ENCODE measurements at regions not wholly inside any gene's neighbourhood (a gene's known extent, or its start where the extent isn't known, plus 50 kb on each side); places are given as distances from the start of the nearest gene placed in this dataset.

DNA sequence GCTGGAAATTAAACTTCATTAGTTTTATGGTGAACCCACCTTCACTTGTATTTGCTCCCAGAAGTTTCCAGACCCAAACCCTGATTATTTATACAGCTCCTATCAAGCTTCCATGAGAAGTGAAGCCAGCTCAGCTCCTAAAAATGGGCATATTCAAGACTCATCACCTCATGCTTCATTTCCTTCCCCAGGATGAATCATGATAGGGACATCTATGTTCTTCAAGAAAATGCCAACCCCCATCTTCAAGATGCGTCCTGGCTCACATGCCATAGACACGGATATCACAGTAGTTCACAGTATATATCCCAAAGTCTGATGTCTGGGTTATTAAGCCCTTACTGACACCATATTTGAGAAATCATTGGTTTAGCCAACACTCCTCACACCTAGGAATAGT is 217.6 kb downstream of the NPR3 start:
- FAIRE-seq (no peak), DNase-seq (ENCODE audit: extremely low read depth in 1 of 4, low spot score in 3 of 4) (no peak), ATAC-seq (no peak)
- in situ Hi-C loops (cut with MboI) (no loop called here), intact Hi-C loops (cut with micrococcal nuclease) (no loop called here)
- Histone ChIP-seq H3K9me1 (ENCODE audit: control insufficient read depth, insufficient read depth, low read length) (no peaks in the 10 kb centered on the region), H3K79me2 (ENCODE audit: control insufficient read depth, insufficient read depth, low read length) (no peaks in the 10 kb centered on the region), H2AFZ (ENCODE audit: low read depth, low read length) (no peak overlapping the region), H3K9me3 (replicated peaks; ENCODE audit: control insufficient read depth, insufficient read depth, low read depth, low read length) (no peaks in the 10 kb centered on the region), H3K4me1 (replicated peaks in 1 of 2; ENCODE audit: control insufficient read depth in 2 of 2, insufficient read depth in 2 of 2, low read length in 2 of 2) (no peaks in the 10 kb centered on the region), H3K4me2 (ENCODE audit: insufficient read depth, low read length) (no peak overlapping the region), H3K27me3 (ENCODE audit: control insufficient read depth in 2 of 2, insufficient read depth in 2 of 2, low read length in 2 of 2) (no peaks in the 10 kb centered on the region), H3K36me3 (ENCODE audit: control insufficient read depth, insufficient read depth, low read length) (no peaks in the 10 kb centered on the region), H3K9ac (ENCODE audit: insufficient read depth in 1 of 2, low read depth in 2 of 2, low read length in 2 of 2) (no peak overlapping the region), H4K20me1 (replicated peaks; ENCODE audit: control insufficient read depth, insufficient read depth, low read length) (no peaks in the 10 kb centered on the region), H3K4me3 (no peak overlapping the region), H3K27ac (ENCODE audit: extremely low read depth, low read depth, low read length) (no peak overlapping the region)
- CTCF ChIA-PET (ENCODE audit: low intra/inter-chr PET ratio) = no interaction called here
- POLR2A ChIA-PET = no interaction called here
- no TSS peak for BruUV-seq (replicated peaks)
- WGBS (ENCODE audit: insufficient coverage, low coverage, missing lambda C conversion rate) = 3% methylated on average over 2 of the region's 2 CpGs
- TF ChIP-seq NR1H2 (CRISPR knock-in tag; IDR thresholded peaks at IDR 0.05) (no peak), MEF2A (IDR thresholded peaks at IDR 0.05; ENCODE audit: control insufficient read depth, low read depth, low read length) (no peak), IRF2 (CRISPR knock-in tag; IDR thresholded peaks at IDR 0.05) (no peak), STAT5B (CRISPR knock-in tag; IDR thresholded peaks at IDR 0.05) (no peak), SAFB (IDR thresholded peaks at IDR 0.05; ENCODE audit: borderline replicate concordance, low read depth, low read length) (no peak), FUS (optimal IDR thresholded peaks at IDR 0.05; ENCODE audit: low read depth, low read length) (no peak), GTF2A2 (tag; IDR thresholded peaks at IDR 0.05) (no peak), SNRNP70 (optimal IDR thresholded peaks at IDR 0.05; ENCODE audit: low read depth, low read length) (no peak), POLR2A (conservative IDR thresholded peaks at IDR 0.05) (no peak), ZFP30 (CRISPR knock-in tag; IDR thresholded peaks at IDR 0.05; ENCODE audit: borderline replicate concordance) (no peak), TAL1 (IDR thresholded peaks at IDR 0.05) (no peak)
- TF ChIP-seq, protein P1, sequence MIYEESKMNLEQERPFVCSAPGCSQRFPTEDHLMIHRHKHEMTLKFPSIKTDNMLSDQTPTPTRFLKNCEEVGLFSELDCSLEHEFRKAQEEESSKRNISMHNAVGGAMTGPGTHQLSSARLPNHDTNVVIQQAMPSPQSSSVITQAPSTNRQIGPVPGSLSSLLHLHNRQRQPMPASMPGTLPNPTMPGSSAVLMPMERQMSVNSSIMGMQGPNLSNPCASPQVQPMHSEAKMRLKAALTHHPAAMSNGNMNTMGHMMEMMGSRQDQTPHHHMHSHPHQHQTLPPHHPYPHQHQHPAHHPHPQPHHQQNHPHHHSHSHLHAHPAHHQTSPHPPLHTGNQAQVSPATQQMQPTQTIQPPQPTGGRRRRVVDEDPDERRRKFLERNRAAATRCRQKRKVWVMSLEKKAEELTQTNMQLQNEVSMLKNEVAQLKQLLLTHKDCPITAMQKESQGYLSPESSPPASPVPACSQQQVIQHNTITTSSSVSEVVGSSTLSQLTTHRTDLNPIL (CRISPR knock-in tag; IDR thresholded peaks at IDR 0.05) = no peak
- TF ChIP-seq, protein P2, sequence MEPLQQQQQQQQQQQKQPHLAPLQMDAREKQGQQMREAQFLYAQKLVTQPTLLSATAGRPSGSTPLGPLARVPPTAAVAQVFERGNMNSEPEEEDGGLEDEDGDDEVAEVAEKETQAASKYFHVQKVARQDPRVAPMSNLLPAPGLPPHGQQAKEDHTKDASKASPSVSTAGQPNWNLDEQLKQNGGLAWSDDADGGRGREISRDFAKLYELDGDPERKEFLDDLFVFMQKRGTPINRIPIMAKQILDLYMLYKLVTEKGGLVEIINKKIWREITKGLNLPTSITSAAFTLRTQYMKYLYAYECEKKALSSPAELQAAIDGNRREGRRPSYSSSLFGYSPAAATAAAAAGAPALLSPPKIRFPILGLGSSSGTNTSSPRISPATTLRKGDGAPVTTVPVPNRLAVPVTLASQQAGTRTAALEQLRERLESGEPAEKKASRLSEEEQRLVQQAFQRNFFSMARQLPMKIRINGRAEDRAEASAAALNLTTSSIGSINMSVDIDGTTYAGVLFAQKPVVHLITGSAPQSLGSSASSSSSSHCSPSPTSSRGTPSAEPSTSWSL (CRISPR knock-in tag; IDR thresholded peaks at IDR 0.05; ENCODE audit: borderline replicate concordance) = no peak
- TF ChIP-seq, protein P3, sequence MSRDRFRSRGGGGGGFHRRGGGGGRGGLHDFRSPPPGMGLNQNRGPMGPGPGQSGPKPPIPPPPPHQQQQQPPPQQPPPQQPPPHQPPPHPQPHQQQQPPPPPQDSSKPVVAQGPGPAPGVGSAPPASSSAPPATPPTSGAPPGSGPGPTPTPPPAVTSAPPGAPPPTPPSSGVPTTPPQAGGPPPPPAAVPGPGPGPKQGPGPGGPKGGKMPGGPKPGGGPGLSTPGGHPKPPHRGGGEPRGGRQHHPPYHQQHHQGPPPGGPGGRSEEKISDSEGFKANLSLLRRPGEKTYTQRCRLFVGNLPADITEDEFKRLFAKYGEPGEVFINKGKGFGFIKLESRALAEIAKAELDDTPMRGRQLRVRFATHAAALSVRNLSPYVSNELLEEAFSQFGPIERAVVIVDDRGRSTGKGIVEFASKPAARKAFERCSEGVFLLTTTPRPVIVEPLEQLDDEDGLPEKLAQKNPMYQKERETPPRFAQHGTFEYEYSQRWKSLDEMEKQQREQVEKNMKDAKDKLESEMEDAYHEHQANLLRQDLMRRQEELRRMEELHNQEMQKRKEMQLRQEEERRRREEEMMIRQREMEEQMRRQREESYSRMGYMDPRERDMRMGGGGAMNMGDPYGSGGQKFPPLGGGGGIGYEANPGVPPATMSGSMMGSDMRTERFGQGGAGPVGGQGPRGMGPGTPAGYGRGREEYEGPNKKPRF (IDR thresholded peaks at IDR 0.05; ENCODE audit: low read depth, low read length) = no peak
